ENCODE measurements at regions not wholly inside any gene's neighbourhood (a gene's known extent, or its start where the extent isn't known, plus 50 kb on each side); places are given as distances from the start of the nearest gene placed in this dataset.
A peak's percentile ranks its signal among the peaks of the same experiment; 100 is the strongest.

DNA sequence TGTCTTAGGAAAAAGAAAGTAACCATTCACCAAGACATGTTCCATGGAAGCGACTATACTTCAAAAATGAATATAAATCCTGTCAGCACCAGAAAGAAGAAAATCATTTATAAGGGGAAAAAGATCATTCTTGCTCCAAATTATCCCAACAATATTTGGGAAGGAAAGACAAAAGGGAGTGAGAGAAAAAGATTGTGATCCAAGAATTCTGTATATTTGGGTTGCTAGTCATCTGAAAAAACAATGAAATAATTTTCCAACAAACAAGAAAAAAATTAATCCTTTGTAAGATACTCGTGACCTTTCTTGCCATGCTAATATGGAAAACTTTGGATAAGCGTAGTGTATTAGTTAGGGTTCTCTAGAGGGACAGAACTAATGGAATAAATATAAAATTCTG is 163.2 kb upstream of the ZNF32 start:
- DNase-seq (ENCODE audit: low read depth in 4 of 4, low spot score in 3 of 4), result no peak

DNA sequence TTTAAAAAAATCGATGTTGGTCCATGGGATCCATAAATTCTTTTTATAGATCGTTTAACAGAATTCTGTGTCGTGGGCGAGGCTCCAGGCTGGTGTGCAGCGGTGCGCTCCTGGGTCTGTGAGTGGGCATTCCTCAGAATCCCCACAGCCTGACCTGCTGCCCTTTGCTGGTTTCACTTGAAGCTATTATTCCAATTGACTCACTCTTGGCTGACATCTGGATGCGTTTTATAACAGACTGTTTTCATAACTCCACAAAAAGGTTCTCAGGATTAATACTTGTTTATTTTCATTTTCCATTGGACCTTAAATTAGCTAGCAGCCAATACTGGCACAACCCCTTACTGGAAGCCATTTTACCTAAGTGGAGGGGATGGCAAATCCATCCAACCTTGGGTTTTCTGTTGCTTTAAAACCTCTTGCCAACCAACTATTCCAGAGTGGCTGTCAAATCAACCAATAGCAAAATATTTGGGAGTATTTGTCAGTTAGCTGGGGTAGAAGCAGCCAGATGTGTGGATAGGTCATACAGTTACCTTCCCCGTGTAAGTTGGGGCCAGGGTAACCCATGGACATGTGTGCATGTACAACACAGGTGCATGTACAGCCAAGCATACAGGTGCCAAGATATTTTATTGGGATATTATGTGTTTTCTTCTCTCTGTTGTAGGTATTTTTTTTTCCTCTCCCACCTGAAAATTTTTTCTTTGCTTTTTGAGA is 160.7 kb upstream of the ZNF32 start:
- no peak for DNase-seq (ENCODE audit: low read depth in 4 of 4, low spot score in 3 of 4)

DNA sequence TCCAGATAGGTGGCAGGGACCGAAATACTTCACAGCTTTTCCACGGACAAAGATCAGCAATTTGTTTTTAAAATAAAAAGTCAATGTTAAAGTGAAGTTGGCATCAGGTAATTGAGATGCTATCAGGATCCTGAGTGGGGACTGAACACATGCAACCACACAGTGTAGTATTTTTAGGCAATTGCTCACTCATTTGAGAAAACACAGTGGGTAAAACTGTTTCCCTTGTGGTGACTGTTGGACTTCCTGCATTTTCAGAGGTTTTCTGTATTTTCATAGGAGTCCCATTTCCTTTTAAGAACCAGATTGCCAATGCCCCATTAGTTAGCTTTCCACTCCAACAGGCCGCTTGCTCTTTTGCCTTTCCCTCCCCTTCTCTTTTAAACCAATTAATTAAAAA is 159.5 kb upstream of the ZNF32 start:
- DNase-seq (ENCODE audit: low read depth in 4 of 4, low spot score in 3 of 4), result no peak

DNA sequence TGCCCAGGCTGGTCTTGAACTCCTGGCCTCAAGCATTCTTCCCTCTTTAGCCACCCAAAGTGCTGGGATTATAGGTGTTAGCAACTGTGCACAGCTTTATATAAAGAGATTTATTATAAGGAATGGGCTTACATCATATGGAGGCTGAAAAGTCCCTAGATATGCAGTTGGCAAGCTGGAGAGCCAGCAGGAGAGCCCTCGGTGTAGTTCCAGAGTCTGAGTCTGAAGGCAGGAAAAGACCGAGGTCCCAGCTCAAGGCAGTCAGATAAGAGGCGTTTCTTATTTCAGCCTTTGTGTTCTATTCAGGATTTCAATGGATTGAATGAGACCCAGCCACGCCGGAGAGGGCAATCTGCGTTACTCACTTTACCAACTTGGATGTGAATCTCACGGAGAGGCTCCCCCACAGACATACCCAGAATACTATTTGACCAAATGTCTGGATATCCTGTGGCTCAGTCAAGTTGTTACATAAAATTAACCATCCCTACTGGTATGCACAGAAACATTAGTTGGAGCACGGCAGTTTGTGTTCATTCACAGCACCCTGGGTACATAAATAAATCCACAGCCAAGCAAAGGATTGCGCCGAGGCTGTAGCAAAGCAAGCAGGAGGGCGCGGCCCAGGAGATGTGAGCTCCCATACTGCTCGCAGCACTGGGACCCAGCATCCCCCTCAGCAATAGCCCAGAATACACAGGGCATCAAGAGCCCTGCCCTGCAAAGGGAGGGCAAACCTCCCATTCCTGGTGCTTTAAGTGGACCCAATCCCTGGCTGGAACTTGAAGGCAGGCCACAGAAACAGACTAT is 158.4 kb upstream of the ZNF32 start:
- no peak for DNase-seq (ENCODE audit: low read depth in 4 of 4, low spot score in 3 of 4)

DNA sequence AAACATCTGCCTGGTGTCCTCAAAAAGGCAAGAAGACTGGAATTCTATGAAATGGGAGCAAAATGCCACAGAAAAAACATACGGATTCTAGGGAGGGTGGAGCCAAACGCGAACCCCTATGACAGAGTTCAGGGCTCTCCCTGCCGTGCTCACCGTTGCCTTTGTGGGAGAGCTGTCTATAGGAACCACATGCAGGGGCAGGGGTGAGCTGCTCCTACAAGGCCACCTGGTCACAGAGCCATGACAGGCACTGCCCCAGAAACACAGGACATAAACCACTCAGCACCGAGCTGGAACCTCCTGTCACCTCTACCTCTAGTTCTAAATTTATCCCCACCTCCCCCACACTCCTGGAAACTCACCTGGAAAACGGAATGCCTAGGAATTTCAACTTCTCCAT is 155.1 kb upstream of the ZNF32 start:
- no peak for DNase-seq (ENCODE audit: low read depth in 4 of 4, low spot score in 3 of 4)

DNA sequence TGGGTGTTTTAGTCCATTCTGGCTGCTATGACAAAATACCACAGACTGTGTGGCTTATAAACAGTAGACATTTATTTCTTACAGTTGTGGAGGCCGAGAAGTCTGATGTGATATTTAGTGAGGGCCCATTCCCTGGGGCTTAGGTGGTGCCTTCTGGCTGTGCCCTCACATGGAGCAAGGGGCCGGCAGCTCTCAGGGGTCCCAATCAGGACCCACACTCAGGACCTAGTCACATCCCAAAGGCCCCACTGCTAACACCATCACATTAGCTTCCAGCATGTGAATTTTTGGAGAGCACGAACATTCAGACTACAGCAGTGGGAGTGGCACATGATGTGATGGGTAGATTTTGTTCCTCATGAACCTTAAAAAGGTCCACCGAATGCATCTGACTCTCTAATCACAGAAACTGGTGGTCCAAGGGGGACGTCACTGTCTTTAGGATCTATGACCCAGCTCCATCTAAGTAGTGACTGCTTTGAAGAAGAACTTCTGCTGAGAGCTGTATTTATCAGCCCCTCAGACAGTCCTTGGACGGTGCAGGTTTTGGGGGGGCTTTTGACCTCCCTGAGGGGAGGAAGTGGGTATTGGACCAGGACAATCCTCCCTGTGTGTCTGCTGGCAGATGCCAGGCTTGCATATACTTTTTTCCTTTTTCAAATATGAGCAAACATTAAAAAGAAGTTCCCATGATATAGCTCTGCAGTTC is 154.5 kb upstream of the ZNF32 start:
- no peak for DNase-seq (ENCODE audit: low read depth in 4 of 4, low spot score in 3 of 4)

DNA sequence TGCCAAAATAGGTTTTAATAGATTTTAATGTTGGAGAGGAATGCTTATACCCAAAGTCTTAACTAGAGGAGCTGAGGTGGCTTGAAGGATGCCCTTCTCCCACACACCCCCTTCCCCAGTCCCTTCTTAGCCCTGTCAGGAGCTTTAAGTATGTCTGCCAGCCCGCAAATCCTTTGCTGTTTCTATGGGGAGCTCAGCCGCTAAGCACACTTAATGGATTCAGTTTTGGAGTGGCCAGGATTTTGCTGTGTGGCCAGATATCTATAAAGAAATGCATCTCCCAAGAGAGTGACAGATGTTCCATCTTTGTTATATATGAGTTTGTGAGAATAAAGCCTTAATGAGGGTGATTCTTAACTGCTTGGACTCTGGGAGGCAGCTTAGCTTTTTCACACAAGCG is 152.9 kb upstream of the ZNF32 start:
- DNase-seq (ENCODE audit: low read depth in 4 of 4, low spot score in 3 of 4), result no peak

DNA sequence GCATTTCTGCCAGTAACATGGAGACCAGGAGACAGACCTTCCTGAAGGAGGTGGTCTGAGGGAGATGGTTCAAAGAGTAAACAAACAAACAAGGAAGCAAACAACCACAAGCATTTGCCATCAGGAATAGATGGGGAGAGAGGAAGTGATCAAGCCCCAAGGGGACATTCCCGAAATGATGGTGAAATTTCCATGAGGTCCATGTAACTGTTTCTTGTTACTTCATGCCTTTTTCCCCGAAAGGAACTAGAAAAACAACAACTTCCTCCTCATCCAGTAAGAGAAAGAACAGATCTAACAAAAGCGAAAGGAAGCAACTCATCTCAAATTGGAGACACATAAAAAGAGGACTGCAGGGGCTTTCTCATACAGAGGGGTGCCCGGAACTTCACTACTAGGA is 152.5 kb upstream of the ZNF32 start:
- no peak for DNase-seq (ENCODE audit: low read depth in 4 of 4, low spot score in 3 of 4)

DNA sequence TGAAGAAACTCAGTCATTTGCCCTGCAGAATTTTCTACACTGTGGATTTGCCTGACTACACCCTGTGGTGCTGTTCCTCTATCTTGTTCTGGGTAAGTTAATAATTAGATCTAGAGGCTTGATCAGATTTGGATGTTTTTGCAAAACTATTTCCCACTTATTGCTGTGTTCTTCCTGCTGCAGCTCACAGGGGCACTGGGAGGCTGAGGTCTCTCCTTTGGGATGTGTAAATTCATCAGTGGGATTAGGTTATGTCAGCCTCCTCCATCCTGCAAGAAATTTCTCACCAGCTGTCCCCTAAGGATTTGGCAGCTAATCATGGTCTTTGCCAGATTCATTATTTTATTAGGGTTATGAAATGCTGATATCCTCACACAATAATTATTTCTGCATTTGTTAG is 148.1 kb upstream of the ZNF32 start:
- DNase-seq (ENCODE audit: low read depth in 4 of 4, low spot score in 3 of 4), result no peak

DNA sequence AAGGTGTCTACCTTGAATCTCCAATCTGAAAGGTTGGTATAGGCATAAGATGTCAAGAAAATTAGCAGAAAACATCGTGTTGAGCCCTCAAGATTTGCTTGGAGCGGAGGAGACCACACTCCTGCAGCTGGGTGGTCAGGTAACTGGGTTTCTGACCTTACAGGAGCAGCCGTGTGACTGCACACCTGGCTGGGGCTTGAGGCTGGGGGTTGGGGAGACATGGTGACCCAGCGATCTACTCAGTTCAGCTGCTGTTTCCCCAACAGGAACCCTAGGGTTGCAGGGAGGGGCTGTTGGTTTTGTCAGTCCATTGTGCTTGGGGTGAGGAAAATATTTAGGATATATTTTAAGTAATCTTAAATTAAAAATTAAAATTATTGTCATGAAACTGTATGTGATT is 147.0 kb upstream of the ZNF32 start:
- no peak for DNase-seq (ENCODE audit: low read depth in 4 of 4, low spot score in 3 of 4)

DNA sequence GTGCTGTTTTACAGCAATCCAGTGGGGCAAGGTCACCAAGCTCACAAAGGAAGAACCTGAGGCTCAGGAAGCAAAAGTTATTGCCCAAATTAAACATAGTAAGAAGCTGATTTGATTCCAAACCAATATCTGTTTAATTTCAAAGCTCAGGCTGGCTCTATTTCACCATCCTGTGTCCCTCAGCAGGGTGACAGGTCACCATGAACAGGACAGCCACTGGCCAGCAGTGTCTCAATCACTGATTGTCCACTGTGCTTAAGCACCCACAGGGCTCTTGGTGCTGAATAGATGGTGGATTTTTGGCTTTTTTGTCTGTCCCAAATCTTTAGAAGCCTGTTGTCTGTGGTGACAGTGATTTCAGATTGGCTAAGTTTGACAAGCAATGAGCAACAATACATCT is 146.4 kb upstream of the ZNF32 start:
- no peak for DNase-seq (ENCODE audit: low read depth in 4 of 4, low spot score in 3 of 4)

DNA sequence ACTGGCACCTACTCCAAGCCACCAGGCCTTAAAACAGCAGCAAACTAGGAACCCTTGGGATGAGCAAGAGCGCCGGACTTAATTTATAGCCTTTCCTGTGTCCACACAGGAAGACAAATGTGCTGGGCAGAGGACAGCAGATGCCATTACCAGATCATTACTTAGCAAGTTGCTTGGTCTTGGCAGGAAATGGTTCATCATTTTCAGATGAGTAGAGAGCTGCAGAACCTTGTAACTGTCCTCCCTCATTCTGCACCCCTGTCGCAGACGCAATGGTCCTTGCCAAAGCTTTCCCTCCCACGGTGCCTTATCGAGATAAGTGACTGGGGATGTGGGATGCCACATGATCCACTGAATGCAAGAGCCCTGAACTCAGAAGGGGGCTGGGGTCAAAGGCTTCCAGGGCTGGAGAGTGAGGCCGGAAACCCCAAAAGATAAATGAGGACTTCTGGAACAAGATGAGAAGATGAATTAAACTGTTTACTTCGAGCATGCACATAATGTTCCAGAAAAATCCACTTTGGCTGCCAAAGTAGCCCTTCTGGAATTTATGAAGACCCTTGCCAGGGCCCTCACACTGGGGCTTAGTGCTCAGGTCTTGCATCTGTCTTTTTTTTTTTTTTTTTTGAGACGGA is 145.6 kb upstream of the ZNF32 start:
- no peak for DNase-seq (ENCODE audit: low read depth in 4 of 4, low spot score in 3 of 4)

DNA sequence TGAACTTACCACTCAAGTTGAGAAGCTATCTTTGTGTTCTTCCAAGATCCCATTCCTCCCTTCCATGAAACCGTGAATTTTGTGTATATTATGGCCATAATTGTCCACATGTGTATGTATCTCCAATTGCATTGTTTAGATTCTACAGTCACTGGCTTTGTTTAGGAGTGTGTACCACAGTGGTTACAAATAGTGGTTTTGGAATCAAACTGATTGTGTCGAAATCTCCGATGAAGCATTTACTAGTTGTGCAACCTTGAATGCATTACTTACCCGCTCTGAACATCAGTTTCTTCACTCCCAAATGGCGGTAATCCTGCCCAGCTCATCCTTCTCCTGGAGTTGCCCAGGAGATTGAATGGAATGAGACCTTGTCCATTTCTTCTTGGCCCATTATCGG is 145.0 kb upstream of the ZNF32 start:
- DNase-seq (ENCODE audit: low read depth in 4 of 4, low spot score in 3 of 4), result no peak

DNA sequence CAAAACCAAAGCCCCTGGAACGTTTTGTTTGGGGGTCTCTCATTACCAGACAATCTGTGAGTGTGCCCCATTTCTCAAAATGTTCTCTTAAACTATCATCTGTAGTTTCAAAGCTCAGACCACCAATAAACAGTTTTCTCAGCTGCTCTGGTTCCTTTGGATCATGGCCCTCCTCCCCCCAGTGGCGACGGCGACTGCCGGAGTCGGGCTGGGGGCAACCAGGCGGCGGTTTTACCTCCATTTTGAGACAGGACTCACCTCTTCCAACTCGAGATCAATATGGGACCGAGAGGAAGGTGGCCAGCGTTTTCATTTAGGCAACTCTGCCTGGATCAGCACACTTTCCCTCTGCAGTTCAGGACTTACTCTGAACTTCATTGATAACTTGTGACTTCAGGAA is 141.5 kb upstream of the ZNF32 start:
- no peak for DNase-seq (ENCODE audit: low read depth in 4 of 4, low spot score in 3 of 4)

DNA sequence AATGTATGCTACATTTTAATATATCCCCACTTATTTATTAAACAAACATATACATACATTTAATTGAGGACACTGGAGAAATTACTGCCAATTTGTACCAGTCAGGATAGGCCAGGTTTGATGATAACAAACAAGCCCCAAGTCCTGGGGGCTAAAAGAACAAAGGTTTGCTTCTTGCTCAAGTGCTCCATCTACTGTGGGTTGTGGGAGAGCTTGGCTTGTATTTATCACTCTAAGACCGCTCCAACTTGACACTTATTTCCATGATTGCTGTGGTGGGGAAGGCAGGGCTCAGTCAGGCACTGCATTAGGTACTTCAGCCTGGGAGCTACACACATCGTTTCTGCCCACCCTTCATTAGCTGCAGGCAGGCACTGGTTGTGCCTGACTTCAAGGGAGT is 136.6 kb upstream of the ZNF32 start:
- DNase-seq (ENCODE audit: low read depth in 4 of 4, low spot score in 3 of 4), result no peak

DNA sequence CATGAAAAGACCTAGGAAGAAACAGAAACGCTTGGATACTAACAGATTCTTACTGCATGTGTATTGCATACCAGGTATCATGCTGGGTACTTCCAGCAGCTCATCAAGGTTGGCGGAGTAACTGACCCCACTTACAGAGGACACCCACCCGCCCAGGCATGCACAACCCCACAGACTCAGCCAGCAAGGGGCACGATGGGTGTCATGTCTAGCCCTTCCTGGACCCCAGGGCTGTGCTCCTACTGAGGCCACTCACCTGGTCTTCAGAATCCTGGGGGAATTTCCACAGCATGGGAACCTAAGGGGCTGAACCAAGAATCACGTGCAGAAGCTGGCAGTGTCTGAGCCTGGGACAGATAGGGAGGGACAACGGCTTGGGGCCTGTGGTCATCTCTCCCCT is 134.1 kb upstream of the ZNF32 start:
- DNase-seq (ENCODE audit: low read depth in 4 of 4, low spot score in 3 of 4), result no peak

DNA sequence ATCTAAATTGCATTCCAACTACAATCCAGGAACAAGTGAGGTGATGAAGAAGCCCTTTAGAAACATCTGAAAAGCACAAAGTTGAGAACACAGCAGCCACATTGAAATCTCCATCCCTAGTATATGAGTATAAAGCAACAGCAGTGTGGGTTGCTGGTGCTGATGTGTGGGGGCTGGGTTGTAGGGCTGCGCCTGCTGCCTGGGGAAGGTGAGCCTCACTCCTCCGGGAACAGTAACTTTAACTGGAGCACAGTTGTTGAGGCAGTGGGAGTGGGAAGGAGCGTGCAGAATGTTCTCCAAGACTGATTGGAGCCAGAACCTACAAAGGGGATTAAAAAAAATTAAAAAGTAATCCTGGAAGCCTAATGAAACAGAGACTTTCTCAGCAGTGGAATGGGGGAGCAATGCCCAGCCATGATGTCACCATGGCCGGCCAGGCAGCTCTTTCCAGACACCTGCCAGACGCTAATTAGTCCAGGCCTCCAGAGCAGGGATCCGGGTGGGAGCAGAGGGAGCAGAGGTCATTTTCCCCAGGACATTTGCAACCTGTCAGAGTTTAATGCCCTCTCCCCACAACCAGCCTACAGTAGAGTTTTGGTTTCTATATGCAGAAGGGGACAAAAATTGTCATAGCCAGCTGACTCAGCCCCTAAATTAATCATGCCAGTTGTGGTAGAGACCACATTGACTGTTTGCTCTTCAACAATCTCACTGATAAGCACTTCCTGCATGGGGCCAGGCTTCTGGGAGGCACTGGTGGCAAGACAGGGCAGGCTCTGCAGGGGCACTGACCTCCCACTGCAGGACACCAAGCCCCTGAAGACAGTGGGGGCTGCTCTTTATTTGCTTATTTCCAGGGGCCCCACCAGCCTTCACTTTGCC is 133.0 kb upstream of the ZNF32 start:
- no peak for DNase-seq (ENCODE audit: low read depth in 4 of 4, low spot score in 3 of 4)

DNA sequence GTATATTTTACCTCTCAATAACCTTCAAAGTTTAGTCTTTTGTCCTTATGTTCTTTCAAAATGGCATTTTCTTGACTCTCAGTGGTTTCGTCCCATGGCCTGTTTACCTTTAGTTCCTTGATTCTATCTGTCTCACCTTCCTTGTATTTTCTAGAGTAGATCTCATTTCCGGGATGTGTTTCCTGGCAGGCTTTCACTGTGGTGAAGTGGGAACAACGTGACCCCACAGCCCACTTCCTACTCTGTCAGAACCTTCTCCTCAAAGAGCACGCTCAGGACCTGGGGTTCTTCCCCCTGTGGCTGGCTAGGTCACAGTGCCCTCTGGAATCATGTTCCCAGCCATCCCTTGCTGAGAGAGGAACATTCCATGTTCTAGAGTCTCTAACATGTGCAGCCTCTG is 129.9 kb upstream of the ZNF32 start:
- DNase-seq (ENCODE audit: low read depth in 4 of 4, low spot score in 3 of 4), result no peak

DNA sequence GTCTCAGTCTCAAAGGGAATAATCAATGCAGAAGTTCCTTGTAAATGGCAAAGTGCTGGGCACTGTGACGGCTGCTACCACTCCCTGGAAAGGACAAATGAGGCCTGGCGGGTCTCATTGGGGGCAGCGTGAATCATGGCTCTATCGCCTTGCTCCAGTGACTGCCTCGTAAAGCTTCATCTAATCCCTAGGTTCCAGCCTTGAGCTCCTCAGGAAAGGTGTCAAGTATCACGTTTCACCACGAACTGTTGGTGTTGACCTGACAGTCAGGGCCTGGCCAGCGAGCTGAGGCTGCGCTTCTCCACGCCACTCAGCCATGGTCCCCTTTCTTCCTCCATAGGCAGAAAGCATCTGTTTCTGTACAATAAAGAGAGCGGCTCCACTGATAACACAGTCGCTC is 126.7 kb upstream of the ZNF32 start:
- peak in 1 of 4 donors; percentile 30 for DNase-seq (ENCODE audit: low read depth in 4 of 4, low spot score in 3 of 4)

DNA sequence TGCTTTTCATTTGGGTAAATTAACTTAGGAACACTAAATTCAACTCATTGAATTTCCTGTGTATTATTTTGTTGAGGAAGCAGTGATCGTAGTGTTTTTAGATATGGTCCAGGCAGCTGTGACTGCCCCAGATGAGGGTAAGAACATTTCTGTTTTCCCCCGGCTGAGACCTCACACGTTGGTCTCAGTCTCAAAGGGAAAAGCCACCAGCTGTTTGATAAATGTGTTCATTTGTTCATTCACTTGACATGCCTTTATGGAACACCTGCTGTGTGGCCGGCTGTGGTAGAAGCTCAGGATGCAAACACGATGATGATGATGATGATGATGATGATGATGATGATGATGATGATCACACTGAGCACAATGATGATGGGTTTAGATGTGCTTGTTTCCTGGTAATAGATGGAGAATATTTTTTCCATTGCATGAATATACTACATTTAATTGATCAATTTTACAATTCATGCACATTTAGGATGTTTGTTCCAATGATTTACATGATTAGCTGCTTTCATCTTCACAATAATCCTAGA is 125.6 kb upstream of the ZNF32 start:
- no peak for DNase-seq (ENCODE audit: low read depth in 4 of 4, low spot score in 3 of 4)
